ENCODE measurements at regions not wholly inside any gene's neighbourhood (a gene's known extent, or its start where the extent isn't known, plus 50 kb on each side); places are given as distances from the start of the nearest gene placed in this dataset.
"Not testable (repeated sequence)": the region's sequence is repeated elsewhere in the genome, so short reads cannot be mapped to it uniquely, and the experiment has no call there.

GRCh38 chr10:64115908-64116643, 594.9 kb downstream of the REEP3 start:
- intact Hi-C loops (cut with micrococcal nuclease), result no loop called here
- no peak for ATAC-seq
- DNase-seq, result no peak

- intact Hi-C loops (cut with micrococcal nuclease), result no loop called here
- no peak for ATAC-seq
- no peak for DNase-seq
These were observed 595.5 kb downstream of the REEP3 start for GRCh38 chr10:64116707-64117106.

GRCh38 chr10:64118736-64119135, 597.5 kb downstream of the REEP3 start:
- DNase-seq (no peak), ATAC-seq (no peak)
- intact Hi-C loops (cut with micrococcal nuclease), result no loop called here

GRCh38 chr10:64120301-64120980, 599.2 kb downstream of the REEP3 start:
- intact Hi-C loops (cut with micrococcal nuclease); ATAC-seq; DNase-seq: not testable (repeated sequence)

- DNase-seq (no peak), ATAC-seq (no peak)
- intact Hi-C loops (cut with micrococcal nuclease), result no loop called here
These were observed 609.0 kb downstream of the REEP3 start for GRCh38 chr10:64130152-64130551.

GRCh38 chr10:64134676-64135075, 613.5 kb downstream of the REEP3 start:
- no peak for DNase-seq
- ATAC-seq, result no peak
- intact Hi-C loops (cut with micrococcal nuclease), result no loop called here

- ATAC-seq (no peak), DNase-seq (no peak)
- intact Hi-C loops (cut with micrococcal nuclease), result no loop called here
These were observed 621.2 kb downstream of the REEP3 start for GRCh38 chr10:64142395-64142794.

- ATAC-seq (no peak), DNase-seq (no peak)
- intact Hi-C loops (cut with micrococcal nuclease), result no loop called here
These were observed 627.4 kb downstream of the REEP3 start for GRCh38 chr10:64148607-64149006.

GRCh38 chr10:64156166-64156565, 635.0 kb downstream of the REEP3 start:
- intact Hi-C loops (cut with micrococcal nuclease), result no loop called here
- ATAC-seq (no peak), DNase-seq (no peak)

GRCh38 chr10:64158551-64158950, 637.4 kb downstream of the REEP3 start:
- ATAC-seq, result no peak
- intact Hi-C loops (cut with micrococcal nuclease), result no loop called here
- DNase-seq, result no peak

- ATAC-seq (no peak), DNase-seq (no peak)
- intact Hi-C loops (cut with micrococcal nuclease), result no loop called here
These were observed 639.0 kb downstream of the REEP3 start for GRCh38 chr10:64159910-64160872.

GRCh38 chr10:64170791-64171190, 649.6 kb downstream of the REEP3 start:
- ATAC-seq (no peak), DNase-seq (no peak)
- intact Hi-C loops (cut with micrococcal nuclease), result no loop called here

GRCh38 chr10:64173826-64174225, 652.6 kb downstream of the REEP3 start:
- DNase-seq, result no peak
- ATAC-seq, result no peak
- intact Hi-C loops (cut with micrococcal nuclease), result no loop called here

- ATAC-seq (no peak), DNase-seq (no peak)
- intact Hi-C loops (cut with micrococcal nuclease), result no loop called here
These were observed 653.6 kb downstream of the REEP3 start for GRCh38 chr10:64174666-64175255.

GRCh38 chr10:64175271-64175962, 654.2 kb downstream of the REEP3 start:
- no peak for ATAC-seq
- intact Hi-C loops (cut with micrococcal nuclease), result no loop called here

GRCh38 chr10:64182671-64183070, 661.5 kb downstream of the REEP3 start:
- intact Hi-C loops (cut with micrococcal nuclease), result no loop called here
- DNase-seq, result no peak
- ATAC-seq, result no peak

More at GRCh38 chr10:64175271-64175962, 654.2 kb downstream of the REEP3 start:
- no peak for DNase-seq

GRCh38 chr10:64191286-64191685, 670.1 kb downstream of the REEP3 start:
- ATAC-seq (no peak), DNase-seq (no peak)
- intact Hi-C loops (cut with micrococcal nuclease), result no loop called here

- ATAC-seq, result no peak
- DNase-seq, result no peak
- intact Hi-C loops (cut with micrococcal nuclease), result no loop called here
These were observed 675.6 kb downstream of the REEP3 start for GRCh38 chr10:64196638-64197315.

Data from left ventricle myocardium superior (tissue), 1 donor.